Smooth muscle cell (in vitro differentiated cells): ENCODE measurements at regions not wholly inside any gene's neighbourhood (a gene's known extent, or its start where the extent isn't known, plus 50 kb on each side); places are given as distances from the start of the nearest gene placed in this dataset.

Experiments used
- DNase-seq: peaks from one replicate; lab custom pipeline; 2025; ENCODE audit not compliant: unreplicated experiment; lab: John Stamatoyannopoulos, UW
- H2AFZ ChIP-seq: fragments of 200-600 bp; sonication (generic); 2 replicates; pipeline ENCODE4 v1.6.0; 2016; ENCODE audit warnings: antibody characterized with exemption, low read depth, mild to moderate bottlenecking
- H3F3A ChIP-seq: fragments of 200-600 bp; sonication (generic); 2 replicates; pipeline ENCODE4 v1.6.0; 2017; ENCODE audit warnings: antibody characterized with exemption, low read depth
- H3K27ac ChIP-seq: fragments of 200-600 bp; sonication (generic); 2 replicates; pipeline ENCODE4 v1.5.1; 2016; ENCODE audit warnings: low read depth, mild to moderate bottlenecking
- H3K27me3 ChIP-seq: fragments of 200-600 bp; sonication (generic); 2 replicates; pipeline ENCODE4 v1.6.1; 2016; ENCODE audit warnings: low read depth, mild to moderate bottlenecking
- H3K36me3 ChIP-seq: fragments of 200-600 bp; sonication (generic); 2 replicates; pipeline ENCODE4 v1.5.1; 2016; ENCODE audit warnings: low read depth
- H3K4me1 ChIP-seq: fragments of 200-600 bp; sonication (generic); 2 replicates; pipeline ENCODE4 v1.5.1; 2016; ENCODE audit warnings: low read depth
- H3K4me2 ChIP-seq: fragments of 200-600 bp; sonication (generic); 2 replicates; pipeline ENCODE4 v1.6.0; 2016; ENCODE audit warnings: mild to moderate bottlenecking
- H3K4me3 ChIP-seq: fragments of 200-600 bp; sonication (generic); 2 replicates; pipeline ENCODE4 v1.5.1; 2016; ENCODE audit warnings: mild to moderate bottlenecking
- H3K79me2 ChIP-seq: fragments of 200-600 bp; sonication (generic); 2 replicates; pipeline ENCODE4 v1.6.0; 2016; ENCODE audit warnings: low read depth, mild to moderate bottlenecking
- H3K9ac ChIP-seq: fragments of 200-600 bp; sonication (generic); 2 replicates; pipeline ENCODE4 v1.6.0; 2016; ENCODE audit warnings: low read depth
- H3K9me3 ChIP-seq: fragments of 200-600 bp; sonication (generic); replicated peaks from 2 replicates; pipeline ENCODE4 v1.5.1; 2016; ENCODE audit warnings: low read depth
- H4K20me1 ChIP-seq: fragments of 200-600 bp; sonication (generic); 2 replicates; pipeline ENCODE4 v1.6.0; 2016; ENCODE audit warnings: low read depth
- CTCF ChIP-seq: fragments of 200-600 bp; sonication (generic); IDR thresholded peaks from 2 replicates; pipeline ENCODE4 v1.5.1; 2017; ENCODE audit warnings: borderline replicate concordance, mild to moderate bottlenecking, antibody characterized with exemption; ENCODE audit not compliant: insufficient read depth, poor library complexity, severe bottlenecking
- WGBS: methylation state at CpG from one replicate; pipeline ENCODE4 v1.1.7; 2016; ENCODE audit warnings: low lambda C conversion rate; 5-methylcytosine and 5-hydroxymethylcytosine counted together

- Histone ChIP-seq H3K4me1 (peaks cover 8% of the 10 kb centered on the region), H3K9me3 (no peaks in the 10 kb centered on the region), H3K79me2 (no peaks in the 10 kb centered on the region), H3K9ac (no peak overlapping the region), H4K20me1 (no peaks in the 10 kb centered on the region), H3F3A (no peaks in the 10 kb centered on the region), H3K27me3 (no peaks in the 10 kb centered on the region), H2AFZ (no peak overlapping the region), H3K4me2 (no peak overlapping the region), H3K4me3 (no peak overlapping the region), H3K27ac (no peak overlapping the region), H3K36me3 (no peaks in the 10 kb centered on the region)
- no peak for DNase-seq
- no peak for TF ChIP-seq CTCF
- 78% methylated on average over 6 of the region's 6 CpGs for WGBS
Observed at GRCh38 chr2:9748577-9748976, 94.7 kb upstream of the TAF1B start.

GRCh38 chr2:9749546-9750223 is 93.6 kb upstream of the TAF1B start:
- no peak overlapping the region for H2AFZ ChIP-seq
- no peaks in the 10 kb centered on the region for H4K20me1 ChIP-seq
- no peak overlapping the region for H3K9ac ChIP-seq
- no peaks in the 10 kb centered on the region for H3K9me3 ChIP-seq
- no peaks in the 10 kb centered on the region for H3K79me2 ChIP-seq
- H3K4me3 ChIP-seq = no peak overlapping the region
- 90% methylated on average over 9 of the region's 9 CpGs for WGBS
- no peak overlapping the region for H3K4me2 ChIP-seq
- no peaks in the 10 kb centered on the region for H3K27me3 ChIP-seq
- no peak overlapping the region for H3K27ac ChIP-seq
- H3K4me1 ChIP-seq = peaks cover 15% of the 10 kb centered on the region
- no peak for DNase-seq
- no peaks in the 10 kb centered on the region for H3K36me3 ChIP-seq
- H3F3A ChIP-seq = no peaks in the 10 kb centered on the region
- no peak for TF ChIP-seq CTCF

- H3K9me3 ChIP-seq = no peaks in the 10 kb centered on the region
- 93% methylated on average over 9 of the region's 9 CpGs for WGBS
Observed at GRCh38 chr2:9750224-9751215, 92.8 kb upstream of the TAF1B start.

More at GRCh38 chr2:9750224-9751215, 92.8 kb upstream of the TAF1B start:
- no peak for TF ChIP-seq CTCF
- no peaks in the 10 kb centered on the region for H3K36me3 ChIP-seq
- H3K27ac ChIP-seq = no peak overlapping the region
- peaks cover 15% of the 10 kb centered on the region for H3K4me1 ChIP-seq
- H2AFZ ChIP-seq = no peak overlapping the region
- DNase-seq = no peak
- H3K79me2 ChIP-seq = no peaks in the 10 kb centered on the region
- no peak overlapping the region for H3K9ac ChIP-seq
- H3K27me3 ChIP-seq = no peaks in the 10 kb centered on the region
- no peaks in the 10 kb centered on the region for H4K20me1 ChIP-seq
- H3K4me2 ChIP-seq = no peak overlapping the region
- H3K4me3 ChIP-seq = no peak overlapping the region
- H3F3A ChIP-seq = no peaks in the 10 kb centered on the region
